A673 (cell line): ENCODE measurements at regions not wholly inside any gene's neighbourhood (a gene's known extent, or its start where the extent isn't known, plus 50 kb on each side); places are given as distances from the start of the nearest gene placed in this dataset.

Experiments
- BruUV-seq: library from RNA; stranded (reverse); fragments of 400-500 nt; replicated peaks from 2 replicates; lab custom pipeline; 2021; lab: Mats Ljungman, UMichigan
- CTCF ChIA-PET: fragments of 300-600 bp; sonication (Branson Sonifier 250); formaldehyde crosslinking; loops from one replicate; lab custom pipeline; 2022; ENCODE audit warnings: antibody characterized with exemption; lab: Charles Lee
- POLR2A ChIA-PET: fragments of 300-600 bp; sonication (Branson Sonifier 250); formaldehyde crosslinking; loops from one replicate; lab custom pipeline; 2022; ENCODE audit warnings: antibody characterized with exemption; ENCODE audit not compliant: low non-redundant PET; lab: Charles Lee
- DNase-seq: peaks from one replicate; pipeline ENCODE4 v3.0.0-alpha.2; 2015; ENCODE audit warnings: low spot score
- H3K27ac ChIP-seq: fragments of 200-600 bp; sonication (generic); 2 replicates; pipeline ENCODE4 v1.5.1; 2016; ENCODE audit warnings: mixed run types, low read depth, mild to moderate bottlenecking, mixed read lengths, antibody characterized with exemption, low read length; ENCODE audit not compliant: poor library complexity, severe bottlenecking
- H3K27me3 ChIP-seq: fragments of 200-600 bp; sonication (generic); replicated peaks from 2 replicates; pipeline ENCODE4 v1.6.1; 2017; ENCODE audit warnings: mixed run types, low read depth, mild to moderate bottlenecking, mixed read lengths, antibody characterized with exemption, low read length; ENCODE audit not compliant: insufficient read depth, poor library complexity
- H3K36me3 ChIP-seq: fragments of 200-600 bp; sonication (generic); 2 replicates; pipeline ENCODE4 v1.6.1; 2016; ENCODE audit warnings: mixed run types, mild to moderate bottlenecking, mixed read lengths, antibody characterized with exemption, low read length; ENCODE audit not compliant: insufficient read depth, poor library complexity, severe bottlenecking
- H3K4me1 ChIP-seq: fragments of 200-600 bp; sonication (generic); 2 replicates; pipeline ENCODE4 v1.6.1; 2017; ENCODE audit warnings: mixed run types, mild to moderate bottlenecking, mixed read lengths, antibody characterized with exemption, low read length; ENCODE audit not compliant: insufficient read depth, poor library complexity, severe bottlenecking
- H3K4me3 ChIP-seq: fragments of 200-600 bp; sonication (generic); 2 replicates; pipeline ENCODE4 v1.5.1; 2016; ENCODE audit warnings: low read depth, mixed run types, mild to moderate bottlenecking, mixed read lengths, low read length; ENCODE audit not compliant: poor library complexity, severe bottlenecking
- H3K9me3 ChIP-seq: fragments of 200-600 bp; sonication (generic); 2 replicates; pipeline ENCODE4 v1.6.1; 2016; ENCODE audit warnings: mixed run types, low read depth, mild to moderate bottlenecking, mixed read lengths, antibody characterized with exemption, low read length; ENCODE audit not compliant: poor library complexity, severe bottlenecking
- EZH2 ChIP-seq: fragments of 200-600 bp; sonication (generic); IDR thresholded peaks from 2 replicates; pipeline ENCODE4 v1.6.1; 2017; ENCODE audit warnings: borderline replicate concordance, low read depth, mild to moderate bottlenecking, mixed read lengths, antibody characterized with exemption, low read length; ENCODE audit not compliant: poor library complexity, severe bottlenecking
- intact Hi-C: fragments of 100-400 bp; cut with micrococcal nuclease; formaldehyde crosslinking; loops from one replicate; pipeline ENCODE4 v1.10.0; 2022; ENCODE audit not compliant: unreplicated experiment
- TF ChIP-seq, protein P1 (sequence below): fragments of 300-800, 200-600 bp; sonication (generic); conservative IDR thresholded peaks from 2 replicates; pipeline ENCODE4 v1.5.1; 2017; ENCODE audit warnings: low read depth, mild to moderate bottlenecking, antibody characterized with exemption, low read length, moderate library complexity, mixed read lengths

GRCh38 chr7:125668321-125668993 lies 738.8 kb upstream of the POT1 start:
- Histone ChIP-seq H3K36me3 (no peaks in the 10 kb centered on the region), H3K27me3 (no peaks in the 10 kb centered on the region), H3K9me3 (no peaks in the 10 kb centered on the region), H3K27ac (no peak overlapping the region), H3K4me3 (no peak overlapping the region), H3K4me1 (no peaks in the 10 kb centered on the region)
- no peak for TF ChIP-seq EZH2
- TF ChIP-seq, protein P1, sequence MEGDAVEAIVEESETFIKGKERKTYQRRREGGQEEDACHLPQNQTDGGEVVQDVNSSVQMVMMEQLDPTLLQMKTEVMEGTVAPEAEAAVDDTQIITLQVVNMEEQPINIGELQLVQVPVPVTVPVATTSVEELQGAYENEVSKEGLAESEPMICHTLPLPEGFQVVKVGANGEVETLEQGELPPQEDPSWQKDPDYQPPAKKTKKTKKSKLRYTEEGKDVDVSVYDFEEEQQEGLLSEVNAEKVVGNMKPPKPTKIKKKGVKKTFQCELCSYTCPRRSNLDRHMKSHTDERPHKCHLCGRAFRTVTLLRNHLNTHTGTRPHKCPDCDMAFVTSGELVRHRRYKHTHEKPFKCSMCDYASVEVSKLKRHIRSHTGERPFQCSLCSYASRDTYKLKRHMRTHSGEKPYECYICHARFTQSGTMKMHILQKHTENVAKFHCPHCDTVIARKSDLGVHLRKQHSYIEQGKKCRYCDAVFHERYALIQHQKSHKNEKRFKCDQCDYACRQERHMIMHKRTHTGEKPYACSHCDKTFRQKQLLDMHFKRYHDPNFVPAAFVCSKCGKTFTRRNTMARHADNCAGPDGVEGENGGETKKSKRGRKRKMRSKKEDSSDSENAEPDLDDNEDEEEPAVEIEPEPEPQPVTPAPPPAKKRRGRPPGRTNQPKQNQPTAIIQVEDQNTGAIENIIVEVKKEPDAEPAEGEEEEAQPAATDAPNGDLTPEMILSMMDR, result no peak
- ChIA-PET CTCF (no interaction called here), POLR2A (no interaction called here)
- intact Hi-C loops, result no loop called here
- DNase-seq, result no peak
- BruUV-seq, result no TSS peak

GRCh38 chr7:125664625-125665024 lies 735.0 kb upstream of the POT1 start:
- no peak for TF ChIP-seq EZH2
- TF ChIP-seq, protein P1, result no peak
- H3K4me1 ChIP-seq, result no peaks in the 10 kb centered on the region
- no peaks in the 10 kb centered on the region for H3K36me3 ChIP-seq
- no peak overlapping the region for H3K4me3 ChIP-seq
- intact Hi-C loops, result no loop called here
- CTCF ChIA-PET, result no interaction called here
- H3K9me3 ChIP-seq, result no peaks in the 10 kb centered on the region
- no peaks in the 10 kb centered on the region for H3K27me3 ChIP-seq
- H3K27ac ChIP-seq, result no peak overlapping the region
- DNase-seq, result no peak
- POLR2A ChIA-PET, result no interaction called here
- BruUV-seq, result no TSS peak

- ChIA-PET POLR2A (no interaction called here), CTCF (no interaction called here)
- TF ChIP-seq EZH2, result no peak
- TF ChIP-seq, protein P1, result no peak
- Histone ChIP-seq H3K27me3 (no peaks in the 10 kb centered on the region), H3K27ac (no peak overlapping the region), H3K4me1 (no peaks in the 10 kb centered on the region), H3K9me3 (no peaks in the 10 kb centered on the region), H3K4me3 (no peak overlapping the region), H3K36me3 (no peaks in the 10 kb centered on the region)
- BruUV-seq, result no TSS peak
- intact Hi-C loops, result no loop called here
- DNase-seq, result no peak
Measured at GRCh38 chr7:125663961-125664360, 734.3 kb upstream of the POT1 start.
